ENCODE measurements at regions not wholly inside any gene's neighbourhood (a gene's known extent, or its start where the extent isn't known, plus 50 kb on each side); places are given as distances from the start of the nearest gene placed in this dataset.
A peak's percentile ranks its signal among the peaks of the same experiment; 100 is the strongest.

- Histone ChIP-seq H3K9me3 (peaks cover 0 to 3% of the 10 kb centered on the region in 2 donors), H3K36me3 (no peaks in the 10 kb centered on the region), H3K27me3 (no peaks in the 10 kb centered on the region), H3K27ac (no peak overlapping the region), H3K4me3 (no peak overlapping the region), H3K4me1 (no peaks in the 10 kb centered on the region)
- TF ChIP-seq CTCF (IDR thresholded peaks at IDR 0.05): no peak
- peak in 1 of 2 donors; percentile 70 for DNase-seq (ENCODE audit: low spot score in 2 of 2)
- intact Hi-C loops (cut with DNase I): no loop called here
Measured at GRCh38 chr4:22573198-22573597, 57.3 kb upstream of the ADGRA3 start.

GRCh38 chr4:22573641-22574040 lies 57.8 kb upstream of the ADGRA3 start:
- TF ChIP-seq CTCF (IDR thresholded peaks at IDR 0.05): no peak

GRCh38 chr4:22574424-22574823 lies 58.6 kb upstream of the ADGRA3 start:
- Histone ChIP-seq H3K4me1 (no peaks in the 10 kb centered on the region), H3K4me3 (no peak overlapping the region), H3K9me3 (peaks cover 0 to 3% of the 10 kb centered on the region in 2 donors), H3K27me3 (no peaks in the 10 kb centered on the region), H3K36me3 (no peaks in the 10 kb centered on the region), H3K27ac (no peak overlapping the region)
- intact Hi-C loops (cut with DNase I): no loop called here
- DNase-seq (ENCODE audit: low spot score in 2 of 2): no peak
- no peak for TF ChIP-seq CTCF (IDR thresholded peaks at IDR 0.05)

More at GRCh38 chr4:22573641-22574040, 57.8 kb upstream of the ADGRA3 start:
- intact Hi-C loops (cut with DNase I): no loop called here
- Histone ChIP-seq H3K4me1 (no peaks in the 10 kb centered on the region), H3K9me3 (peaks cover 0 to 3% of the 10 kb centered on the region in 2 donors), H3K36me3 (no peaks in the 10 kb centered on the region), H3K27ac (no peak overlapping the region), H3K4me3 (no peak overlapping the region), H3K27me3 (no peaks in the 10 kb centered on the region)
- no peak for DNase-seq (ENCODE audit: low spot score in 2 of 2)

GRCh38 chr4:22574880-22575279 lies 59.0 kb upstream of the ADGRA3 start:
- H3K27me3 ChIP-seq: no peaks in the 10 kb centered on the region
- no peak for TF ChIP-seq CTCF (IDR thresholded peaks at IDR 0.05)
- intact Hi-C loops (cut with DNase I): no loop called here
- H3K27ac ChIP-seq: no peak overlapping the region
- no peak for DNase-seq (ENCODE audit: low spot score in 2 of 2)
- peaks cover 0 to under 1% of the 10 kb centered on the region in 2 donors for H3K9me3 ChIP-seq
- H3K4me3 ChIP-seq: no peak overlapping the region
- no peaks in the 10 kb centered on the region for H3K36me3 ChIP-seq
- no peaks in the 10 kb centered on the region for H3K4me1 ChIP-seq

- H3K36me3 ChIP-seq: no peaks in the 10 kb centered on the region
- no peaks in the 10 kb centered on the region for H3K4me1 ChIP-seq
- no peaks in the 10 kb centered on the region for H3K27me3 ChIP-seq
- no peak for DNase-seq (ENCODE audit: low spot score in 2 of 2)
- no peaks in the 10 kb centered on the region for H3K9me3 ChIP-seq
- no peak for TF ChIP-seq CTCF (IDR thresholded peaks at IDR 0.05)
- intact Hi-C loops (cut with DNase I): no loop called here
- no peak overlapping the region for H3K27ac ChIP-seq
- H3K4me3 ChIP-seq: no peak overlapping the region
Measured at GRCh38 chr4:22587253-22587652, 71.4 kb upstream of the ADGRA3 start.

GRCh38 chr4:22593933-22594332 lies 78.1 kb upstream of the ADGRA3 start:
- Histone ChIP-seq H3K36me3 (no peaks in the 10 kb centered on the region), H3K4me3 (peak overlapping the region in 1 of 2 donors; percentile 31), H3K9me3 (no peaks in the 10 kb centered on the region), H3K27ac (no peak overlapping the region), H3K27me3 (no peaks in the 10 kb centered on the region), H3K4me1 (peaks cover 0 to 3% of the 10 kb centered on the region in 2 donors)
- intact Hi-C loops (cut with DNase I): no loop called here
- no peak for DNase-seq (ENCODE audit: low spot score in 2 of 2)
- TF ChIP-seq CTCF (IDR thresholded peaks at IDR 0.05): no peak

All from ascending aorta (tissue), 2 donors.